LHCN-M2 (cell line): ENCODE measurements at regions not wholly inside any gene's neighbourhood (a gene's known extent, or its start where the extent isn't known, plus 50 kb on each side); places are given as distances from the start of the nearest gene placed in this dataset.
"Not testable (repeated sequence)": the region's sequence is repeated elsewhere in the genome, so short reads cannot be mapped to it uniquely, and the experiment has no call there.

Source experiments
- DNase-seq: peaks from one replicate; pipeline ENCODE4 v3.0.0-alpha.2; 2012; ENCODE audit warnings: low read depth

DNA sequence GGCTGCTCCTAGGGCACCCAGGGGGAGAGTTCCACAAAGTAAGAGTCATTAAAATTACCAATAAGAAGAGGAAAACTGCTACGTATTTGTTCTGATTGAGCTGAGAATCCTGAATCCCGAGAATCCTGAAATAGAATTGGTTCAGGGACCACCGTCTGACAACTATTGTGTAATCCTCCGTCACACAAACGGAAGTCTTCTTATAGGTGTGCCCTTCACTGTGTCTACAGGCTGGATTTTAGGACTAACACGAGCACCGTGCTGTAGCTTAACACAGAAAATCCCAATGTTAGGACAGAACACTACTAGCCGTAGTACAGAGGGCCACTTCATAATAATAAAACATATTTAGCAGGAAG, 50.6 kb upstream of the RNF182 start:
- no peak for DNase-seq

GRCh38 chr6:13873288-13874190, 51.2 kb upstream of the RNF182 start:
- DNase-seq: peak; percentile 9

GRCh38 chr6:13872681-13873080, 52.1 kb upstream of the RNF182 start:
- no peak for DNase-seq

DNA sequence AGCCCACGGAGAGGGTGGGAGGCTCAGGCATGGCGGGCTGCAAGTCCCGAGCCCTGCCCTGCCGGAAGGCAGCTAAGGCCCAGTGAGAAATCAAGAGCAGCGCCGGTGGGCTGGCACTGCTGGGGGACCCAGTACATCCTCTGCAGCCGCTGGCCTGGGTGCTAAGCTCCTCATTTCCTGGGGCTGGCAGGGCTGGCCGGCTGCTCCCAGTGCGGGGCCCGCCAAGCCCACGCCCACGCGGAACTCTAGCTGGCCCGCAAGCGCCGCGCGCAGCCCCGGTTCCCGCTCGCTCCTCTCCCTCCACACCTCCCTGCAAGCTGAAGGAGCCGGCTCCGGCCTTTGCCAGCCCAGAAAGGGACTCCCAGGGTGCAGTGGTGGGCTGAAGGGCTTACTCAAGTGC, 52.7 kb upstream of the RNF182 start:
- not testable (repeated sequence) for DNase-seq

DNA sequence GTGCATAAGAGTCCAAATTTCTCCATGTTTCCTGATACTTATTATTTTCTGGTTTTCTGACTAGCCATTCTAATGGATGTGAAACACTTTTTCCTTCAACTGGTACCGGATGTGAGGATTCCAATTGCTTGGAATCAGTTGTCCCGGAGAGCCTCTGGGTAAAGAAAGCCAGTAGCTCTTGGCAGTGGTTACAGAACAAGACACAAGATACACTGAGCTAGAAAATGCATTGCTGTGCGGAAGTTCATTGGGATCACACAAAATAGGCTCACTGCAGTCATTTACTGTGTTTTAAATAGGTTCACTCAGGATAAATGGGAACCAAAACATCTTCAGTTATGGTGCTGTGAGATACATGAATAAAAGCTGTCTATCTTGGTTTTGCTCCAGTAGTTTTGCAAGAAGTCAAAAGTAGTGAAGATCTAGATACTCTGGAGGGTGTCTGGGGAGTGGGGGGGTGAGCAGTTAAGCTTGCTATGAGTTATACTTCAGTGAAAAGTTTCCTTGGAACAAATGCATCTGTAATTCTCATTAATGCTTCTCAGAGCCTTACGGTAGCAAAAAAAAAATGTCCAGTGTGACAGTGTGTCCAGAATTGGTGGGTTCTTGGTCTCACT, 54.4 kb upstream of the RNF182 start:
- no peak for DNase-seq

GRCh38 chr6:13868236-13868635, 53.9 kb upstream of the MCUR1 start:
- DNase-seq: no peak

GRCh38 chr6:13866301-13866700, 51.9 kb upstream of the MCUR1 start:
- DNase-seq: no peak

DNA sequence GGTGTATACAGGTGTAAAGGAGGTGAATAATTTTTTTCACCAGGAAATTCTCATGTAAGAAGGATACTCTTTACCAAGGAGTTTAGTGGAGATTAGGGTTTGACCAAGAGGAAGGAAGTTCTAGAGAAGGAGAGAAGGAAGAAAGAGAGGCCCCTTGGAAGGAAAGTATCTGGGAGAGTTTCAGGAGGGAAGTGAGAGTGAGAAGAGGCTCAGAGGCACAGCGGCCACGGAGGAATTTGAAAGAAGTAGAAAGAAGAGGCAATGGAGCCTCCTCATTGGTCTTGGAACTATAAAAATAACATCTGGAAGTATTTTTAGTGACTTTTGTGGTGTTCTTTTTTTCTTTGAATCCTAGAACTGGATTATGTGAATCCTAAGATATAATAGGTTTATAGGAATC, 50.8 kb upstream of the MCUR1 start:
- no peak for DNase-seq

- DNase-seq: not testable (repeated sequence)
Observed at GRCh38 chr6:13864669-13865068, 50.3 kb upstream of the MCUR1 start.
